GM20431 (cell line): ENCODE measurements at regions not wholly inside any gene's neighbourhood (a gene's known extent, or its start where the extent isn't known, plus 50 kb on each side); places are given as distances from the start of the nearest gene placed in this dataset.
"Not testable (repeated sequence)": the region's sequence is repeated elsewhere in the genome, so short reads cannot be mapped to it uniquely, and the experiment has no call there.

Experiments
- in situ Hi-C: fragments of 300-500 bp; cut with MseI, MboI; formaldehyde crosslinking; loops from one replicate; pipeline ENCODE4 v1.15.0; 2020; ENCODE audit warnings: low sequenced_read_pairs; ENCODE audit not compliant: unreplicated experiment

DNA sequence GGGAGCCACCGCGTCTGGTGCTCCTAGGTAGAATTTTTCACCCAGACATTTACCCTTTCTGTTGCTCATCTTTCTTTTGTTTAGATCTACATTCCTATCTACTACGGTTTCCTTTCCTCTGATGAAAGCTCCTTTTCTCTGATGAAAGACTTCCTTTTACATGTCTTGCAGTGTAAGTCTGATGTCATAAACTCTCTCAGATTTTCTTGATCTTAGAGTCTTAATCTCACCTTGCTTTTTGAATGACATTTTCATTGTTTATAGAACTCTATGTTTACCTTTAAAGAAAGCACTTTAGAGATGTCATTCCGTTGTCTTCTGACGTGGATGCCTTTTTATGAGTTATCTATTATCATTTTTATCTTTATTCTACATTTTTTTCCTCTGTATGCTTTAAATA is 171.8 kb upstream of the MTPN start:
- in situ Hi-C loops: no loop called here

DNA sequence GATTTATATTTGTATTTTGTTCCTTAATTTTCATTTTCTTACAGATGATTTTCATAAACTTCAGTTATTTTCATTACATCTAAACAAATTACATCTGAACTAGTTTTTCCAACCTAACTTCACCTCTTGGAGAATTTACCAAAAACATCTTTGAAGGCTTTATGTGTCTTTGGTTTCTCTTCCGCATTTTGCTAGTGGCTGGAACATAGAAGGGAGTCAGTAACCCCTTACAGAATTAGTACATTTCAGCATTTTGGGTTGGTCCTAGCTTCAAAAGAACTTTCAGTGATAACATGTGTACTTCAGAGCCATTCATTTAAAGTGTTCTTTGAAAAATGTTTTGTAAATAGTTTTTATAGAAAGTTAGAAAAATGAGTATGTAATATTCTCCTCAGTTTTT is 169.8 kb upstream of the MTPN start:
- in situ Hi-C loops: no loop called here

GRCh38 chr7:136144182-136144581 is 167.0 kb upstream of the MTPN start:
- in situ Hi-C loops: no loop called here

GRCh38 chr7:136143271-136143670 is 166.1 kb upstream of the MTPN start:
- in situ Hi-C loops: no loop called here

DNA sequence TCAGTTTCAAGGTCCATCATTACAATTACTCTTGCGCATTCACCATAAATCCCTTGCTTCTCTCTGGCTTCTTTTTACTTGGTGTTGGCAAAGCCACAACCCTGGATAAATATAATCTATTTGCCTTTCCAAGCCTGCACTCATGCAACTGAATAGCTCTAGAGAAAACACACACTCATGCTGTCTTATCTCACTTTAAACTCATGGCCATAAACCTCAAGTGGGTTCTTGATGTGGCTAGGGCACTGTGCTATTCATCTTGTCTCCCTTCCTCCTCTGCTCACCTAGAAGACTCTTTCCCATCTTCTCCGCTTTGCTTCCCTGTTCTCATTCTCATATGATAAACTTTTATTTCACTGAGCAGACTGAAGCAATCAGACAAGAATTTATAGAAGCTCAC is 165.4 kb upstream of the MTPN start:
- in situ Hi-C loops: no loop called here

- in situ Hi-C loops: no loop called here
Observed at GRCh38 chr7:136140469-136140868, 163.3 kb upstream of the MTPN start.

- in situ Hi-C loops: no loop called here
Observed at GRCh38 chr7:136139417-136139816, 162.3 kb upstream of the MTPN start.

DNA sequence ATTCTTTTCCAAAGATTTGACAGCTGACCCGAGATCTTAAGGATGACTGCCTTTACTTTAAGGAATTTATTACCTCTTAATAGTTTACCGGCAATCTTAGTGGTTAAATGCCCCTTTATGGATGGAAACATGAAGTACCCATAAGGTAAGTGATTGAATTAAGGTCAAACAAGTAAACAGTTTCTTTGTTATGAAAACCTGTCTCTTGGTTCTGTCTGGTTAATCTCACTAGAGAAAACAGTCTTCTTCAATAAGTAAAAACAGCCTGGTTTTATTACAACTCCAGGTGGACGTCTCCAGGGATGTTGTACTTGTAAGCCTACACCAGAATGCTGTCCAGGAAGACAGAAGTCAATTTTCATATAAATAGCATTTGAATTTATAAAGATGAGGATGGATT is 161.8 kb upstream of the MTPN start:
- in situ Hi-C loops: no loop called here

GRCh38 chr7:136136906-136137454 is 159.8 kb upstream of the MTPN start:
- in situ Hi-C loops: no loop called here

- in situ Hi-C loops: no loop called here
Observed at GRCh38 chr7:136134503-136134902, 157.3 kb upstream of the MTPN start.

- in situ Hi-C loops: no loop called here
Observed at GRCh38 chr7:136133551-136133950, 156.4 kb upstream of the MTPN start.

GRCh38 chr7:136131304-136131630 is 154.1 kb upstream of the MTPN start:
- in situ Hi-C loops: no loop called here

DNA sequence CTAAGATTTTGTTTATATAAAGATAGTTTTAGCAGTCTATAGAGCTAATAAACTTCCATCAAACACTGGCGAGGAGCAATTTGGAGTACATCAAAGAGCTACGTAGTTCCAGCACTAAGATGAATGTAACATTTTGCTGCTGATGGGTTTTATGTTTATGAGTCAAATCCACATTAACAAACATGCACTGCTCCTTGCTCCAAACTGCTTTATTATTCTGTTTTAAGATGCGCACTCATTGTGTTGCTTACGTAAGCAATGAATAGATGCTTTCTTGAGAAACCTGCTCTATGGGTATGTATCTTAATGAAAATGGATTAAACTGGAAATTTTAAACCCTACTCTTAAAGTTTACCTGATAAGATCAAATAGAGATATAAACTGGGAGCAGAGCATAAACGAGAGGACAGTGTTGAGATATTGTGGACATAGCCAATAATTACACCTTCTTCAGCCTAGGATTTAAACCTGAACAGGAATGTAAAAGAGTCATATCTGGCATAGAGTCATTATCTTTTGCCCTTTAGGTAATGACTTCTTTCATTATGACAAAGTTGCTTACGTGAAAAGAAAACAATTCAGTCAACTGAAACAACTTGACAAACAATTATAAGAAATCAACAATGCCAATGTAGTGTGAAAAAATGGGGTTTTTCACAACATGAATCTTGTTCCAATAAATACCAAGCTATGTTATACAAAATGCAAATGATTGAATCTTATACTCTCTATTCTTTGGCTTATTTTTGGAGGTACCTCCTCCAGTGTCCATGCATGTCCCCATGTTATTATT is 153.5 kb upstream of the MTPN start:
- in situ Hi-C loops: no loop called here

- in situ Hi-C loops: no loop called here
Observed at GRCh38 chr7:136128050-136128449, 150.9 kb upstream of the MTPN start.

DNA sequence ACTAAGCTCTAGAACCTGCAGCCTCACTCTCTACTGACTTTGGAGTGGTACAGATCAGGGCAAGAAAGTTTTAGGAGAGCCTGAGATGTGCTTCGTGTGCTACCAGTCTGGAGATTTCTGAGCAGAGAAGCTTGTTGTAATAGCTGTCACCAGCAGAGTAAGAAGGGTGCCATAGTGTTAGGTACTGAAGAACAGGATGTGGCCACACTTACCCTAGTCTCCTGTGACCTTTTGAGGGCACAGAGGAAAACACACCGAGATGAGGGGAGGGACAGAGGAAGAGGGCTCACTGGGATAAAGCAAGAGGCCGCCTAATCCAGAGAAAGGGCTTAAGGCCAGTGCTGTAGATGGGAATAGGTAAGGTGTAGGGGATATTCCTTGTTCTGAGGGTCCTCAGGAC is 146.2 kb upstream of the MTPN start:
- in situ Hi-C loops: no loop called here

- in situ Hi-C loops: no loop called here
Observed at GRCh38 chr7:136122026-136122425, 144.9 kb upstream of the MTPN start.

DNA sequence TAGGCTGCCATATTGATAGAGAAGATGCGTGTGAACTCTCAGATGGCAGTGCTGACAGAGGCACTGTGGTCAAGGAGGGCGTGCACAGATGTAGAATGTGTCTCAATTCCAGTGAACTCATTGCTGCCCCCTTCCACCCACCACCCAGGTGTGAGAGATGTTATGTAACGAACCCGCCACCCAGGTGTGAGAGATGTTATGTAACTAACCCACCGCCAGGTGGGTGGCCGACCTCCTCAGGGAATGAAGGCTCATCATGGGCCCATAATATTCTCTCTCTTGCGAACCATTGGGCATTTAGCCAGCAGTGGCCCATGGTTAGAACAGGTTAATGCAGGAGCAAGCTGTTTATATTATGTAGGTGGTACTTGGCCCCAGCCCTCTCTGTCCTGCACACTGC is 140.4 kb upstream of the MTPN start:
- in situ Hi-C loops: no loop called here

DNA sequence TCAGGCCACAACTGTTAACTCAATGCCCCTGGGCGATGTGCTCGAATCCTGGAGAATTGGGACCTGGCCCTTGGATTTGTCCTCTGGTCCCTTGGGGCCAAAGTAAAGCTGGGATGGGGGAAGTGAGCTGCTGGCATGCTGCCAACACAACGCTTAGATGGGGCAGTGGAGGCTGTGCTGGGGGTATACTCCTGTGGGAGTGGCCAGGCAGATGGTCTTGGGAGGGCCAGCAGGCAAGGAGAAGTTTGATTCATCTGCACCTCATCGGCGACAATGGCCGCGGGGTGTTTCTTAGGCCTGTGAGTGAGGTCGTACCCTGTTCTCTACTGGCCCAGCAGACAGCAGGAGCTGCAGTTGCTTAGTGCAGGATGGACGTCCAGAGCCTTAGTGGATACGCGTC is 139.0 kb upstream of the MTPN start:
- in situ Hi-C loops: no loop called here

DNA sequence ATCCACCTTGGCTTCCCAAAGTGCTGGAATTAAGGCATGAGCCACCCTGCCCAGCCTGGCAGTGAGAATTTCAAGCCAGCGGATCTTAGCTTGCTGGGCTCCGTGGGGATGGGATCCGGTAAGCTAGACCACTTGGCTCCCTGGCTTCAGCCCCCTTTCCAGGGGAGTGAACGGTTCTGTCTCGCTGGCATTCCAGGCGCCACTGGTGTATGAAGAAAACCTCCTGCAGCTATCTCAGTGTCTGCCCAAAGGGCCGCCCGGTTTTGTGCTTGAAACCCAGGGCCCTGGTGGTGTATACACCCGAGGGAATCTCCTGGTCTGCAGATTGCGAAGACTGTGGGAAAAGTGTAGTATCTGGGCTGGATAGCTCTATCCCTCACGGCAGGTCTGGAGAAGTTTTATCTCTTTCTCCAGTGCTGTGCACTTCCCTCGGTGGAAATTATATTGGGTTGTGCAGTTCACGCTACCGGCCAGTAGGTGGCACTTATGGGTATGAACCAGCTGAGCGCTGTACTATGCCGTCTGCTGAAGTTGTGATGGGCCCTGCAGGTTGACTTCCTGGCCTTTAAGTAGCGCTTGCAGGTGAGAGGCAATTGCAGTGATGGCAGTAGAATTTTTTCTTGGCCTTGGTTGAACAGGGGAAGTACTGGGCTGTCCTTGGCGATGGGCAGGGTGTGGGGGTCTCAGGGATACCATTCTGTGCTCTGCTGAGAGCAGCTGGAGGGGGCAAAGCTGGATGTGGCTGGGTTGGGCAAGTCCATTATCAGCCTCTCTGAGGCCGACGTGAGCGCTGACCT is 138.0 kb upstream of the MTPN start:
- in situ Hi-C loops: no loop called here

DNA sequence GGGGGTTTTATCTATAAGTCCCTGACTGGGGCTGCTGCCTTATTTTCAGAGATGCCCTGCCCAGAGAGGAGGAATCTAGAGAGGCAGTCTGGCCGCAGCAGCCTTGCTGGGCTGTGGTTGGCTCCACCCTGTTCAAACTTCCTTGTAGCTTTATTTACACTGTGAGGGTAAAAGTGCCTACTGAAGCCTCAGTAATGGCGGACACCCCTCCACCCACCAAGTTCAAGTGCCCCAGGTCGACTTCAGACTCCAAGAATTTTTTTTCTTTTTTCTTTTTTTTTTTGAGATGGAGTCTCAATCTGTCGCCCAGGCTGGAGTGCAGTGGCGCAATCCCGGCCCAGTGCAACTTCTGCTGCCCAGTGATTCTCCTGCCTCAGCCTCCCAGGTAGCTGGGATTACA is 137.3 kb upstream of the MTPN start:
- in situ Hi-C loops: not testable (repeated sequence)

- in situ Hi-C loops: not testable (repeated sequence)
Observed at GRCh38 chr7:136109037-136109436, 131.9 kb upstream of the MTPN start.
